ENCODE measurements at regions not wholly inside any gene's neighbourhood (a gene's known extent, or its start where the extent isn't known, plus 50 kb on each side); places are given as distances from the start of the nearest gene placed in this dataset.

- peak; percentile 99 for TF ChIP-seq MEF2D (CRISPR knock-in tag; IDR thresholded peaks at IDR 0.05)
- no peak for TF ChIP-seq NFE2L1 (CRISPR knock-in tag; IDR thresholded peaks at IDR 0.05; ENCODE audit: borderline replicate concordance)
- TF ChIP-seq FOSL2 (CRISPR knock-in tag; IDR thresholded peaks at IDR 0.05): no peak; the same call in 1 of the 2 replicates
- TF ChIP-seq, protein P1, sequence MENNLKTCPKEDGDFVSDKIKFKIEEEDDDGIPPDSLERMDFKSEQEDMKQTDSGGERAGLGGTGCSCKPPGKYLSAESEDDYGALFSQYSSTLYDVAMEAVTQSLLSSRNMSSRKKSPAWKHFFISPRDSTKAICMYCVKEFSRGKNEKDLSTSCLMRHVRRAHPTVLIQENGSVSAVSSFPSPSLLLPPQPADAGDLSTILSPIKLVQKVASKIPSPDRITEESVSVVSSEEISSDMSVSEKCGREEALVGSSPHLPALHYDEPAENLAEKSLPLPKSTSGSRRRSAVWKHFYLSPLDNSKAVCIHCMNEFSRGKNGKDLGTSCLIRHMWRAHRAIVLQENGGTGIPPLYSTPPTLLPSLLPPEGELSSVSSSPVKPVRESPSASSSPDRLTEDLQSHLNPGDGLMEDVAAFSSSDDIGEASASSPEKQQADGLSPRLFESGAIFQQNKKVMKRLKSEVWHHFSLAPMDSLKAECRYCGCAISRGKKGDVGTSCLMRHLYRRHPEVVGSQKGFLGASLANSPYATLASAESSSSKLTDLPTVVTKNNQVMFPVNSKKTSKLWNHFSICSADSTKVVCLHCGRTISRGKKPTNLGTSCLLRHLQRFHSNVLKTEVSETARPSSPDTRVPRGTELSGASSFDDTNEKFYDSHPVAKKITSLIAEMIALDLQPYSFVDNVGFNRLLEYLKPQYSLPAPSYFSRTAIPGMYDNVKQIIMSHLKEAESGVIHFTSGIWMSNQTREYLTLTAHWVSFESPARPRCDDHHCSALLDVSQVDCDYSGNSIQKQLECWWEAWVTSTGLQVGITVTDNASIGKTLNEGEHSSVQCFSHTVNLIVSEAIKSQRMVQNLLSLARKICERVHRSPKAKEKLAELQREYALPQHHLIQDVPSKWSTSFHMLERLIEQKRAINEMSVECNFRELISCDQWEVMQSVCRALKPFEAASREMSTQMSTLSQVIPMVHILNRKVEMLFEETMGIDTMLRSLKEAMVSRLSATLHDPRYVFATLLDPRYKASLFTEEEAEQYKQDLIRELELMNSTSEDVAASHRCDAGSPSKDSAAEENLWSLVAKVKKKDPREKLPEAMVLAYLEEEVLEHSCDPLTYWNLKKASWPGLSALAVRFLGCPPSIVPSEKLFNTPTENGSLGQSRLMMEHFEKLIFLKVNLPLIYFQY (CRISPR knock-in tag; IDR thresholded peaks at IDR 0.05; ENCODE audit: borderline replicate concordance): no peak
- TF ChIP-seq, protein P2, sequence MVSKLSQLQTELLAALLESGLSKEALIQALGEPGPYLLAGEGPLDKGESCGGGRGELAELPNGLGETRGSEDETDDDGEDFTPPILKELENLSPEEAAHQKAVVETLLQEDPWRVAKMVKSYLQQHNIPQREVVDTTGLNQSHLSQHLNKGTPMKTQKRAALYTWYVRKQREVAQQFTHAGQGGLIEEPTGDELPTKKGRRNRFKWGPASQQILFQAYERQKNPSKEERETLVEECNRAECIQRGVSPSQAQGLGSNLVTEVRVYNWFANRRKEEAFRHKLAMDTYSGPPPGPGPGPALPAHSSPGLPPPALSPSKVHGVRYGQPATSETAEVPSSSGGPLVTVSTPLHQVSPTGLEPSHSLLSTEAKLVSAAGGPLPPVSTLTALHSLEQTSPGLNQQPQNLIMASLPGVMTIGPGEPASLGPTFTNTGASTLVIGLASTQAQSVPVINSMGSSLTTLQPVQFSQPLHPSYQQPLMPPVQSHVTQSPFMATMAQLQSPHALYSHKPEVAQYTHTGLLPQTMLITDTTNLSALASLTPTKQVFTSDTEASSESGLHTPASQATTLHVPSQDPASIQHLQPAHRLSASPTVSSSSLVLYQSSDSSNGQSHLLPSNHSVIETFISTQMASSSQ (IDR thresholded peaks at IDR 0.05; ENCODE audit: low read depth): peak; percentile 94
- TF ChIP-seq, protein P2 (CRISPR knock-in tag; IDR thresholded peaks at IDR 0.05; ENCODE audit: borderline replicate concordance): peak; percentile 97
- peak; percentile 62; the same call in 1 of the 2 replicates for TF ChIP-seq ZSCAN31 (CRISPR knock-in tag; IDR thresholded peaks at IDR 0.05; ENCODE audit: low read depth)
- 0 out of 2 replicates have a peak, but pooled peaks have one; percentile 71 for TF ChIP-seq ZSCAN29 (CRISPR knock-in tag; conservative IDR thresholded peaks at IDR 0.05)
- TF ChIP-seq, protein P3, sequence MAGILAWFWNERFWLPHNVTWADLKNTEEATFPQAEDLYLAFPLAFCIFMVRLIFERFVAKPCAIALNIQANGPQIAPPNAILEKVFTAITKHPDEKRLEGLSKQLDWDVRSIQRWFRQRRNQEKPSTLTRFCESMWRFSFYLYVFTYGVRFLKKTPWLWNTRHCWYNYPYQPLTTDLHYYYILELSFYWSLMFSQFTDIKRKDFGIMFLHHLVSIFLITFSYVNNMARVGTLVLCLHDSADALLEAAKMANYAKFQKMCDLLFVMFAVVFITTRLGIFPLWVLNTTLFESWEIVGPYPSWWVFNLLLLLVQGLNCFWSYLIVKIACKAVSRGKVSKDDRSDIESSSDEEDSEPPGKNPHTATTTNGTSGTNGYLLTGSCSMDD (CRISPR knock-in tag; IDR thresholded peaks at IDR 0.05): no peak
- TF ChIP-seq, protein P4, sequence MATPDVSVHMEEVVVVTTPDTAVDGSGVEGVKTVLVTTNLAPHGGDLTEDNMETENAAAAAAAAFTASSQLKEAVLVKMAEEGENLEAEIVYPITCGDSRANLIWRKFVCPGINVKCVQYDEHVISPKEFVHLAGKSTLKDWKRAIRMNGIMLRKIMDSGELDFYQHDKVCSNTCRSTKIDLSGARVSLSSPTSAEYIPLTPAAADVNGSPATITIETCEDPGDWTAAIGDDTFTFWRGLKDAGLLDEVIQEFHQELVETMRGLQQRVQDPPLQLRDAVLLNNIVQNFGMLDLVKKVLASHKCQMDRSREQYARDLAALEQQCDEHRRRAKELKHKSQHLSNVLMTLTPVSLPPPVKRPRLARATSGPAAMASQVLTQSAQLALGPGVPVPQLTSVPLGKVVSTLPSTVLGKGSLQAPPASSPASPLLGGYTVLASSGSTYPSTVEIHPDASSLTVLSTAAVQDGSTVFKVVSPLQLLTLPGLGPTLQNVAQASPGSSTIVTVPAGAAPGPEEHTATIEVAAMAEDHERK (CRISPR knock-in tag; IDR thresholded peaks at IDR 0.05; ENCODE audit: low read depth): no peak
- peak; percentile 88 for TF ChIP-seq MIER3 (CRISPR knock-in tag; IDR thresholded peaks at IDR 0.05; ENCODE audit: borderline replicate concordance)
- peak; percentile 96 for TF ChIP-seq PPARG (CRISPR knock-in tag; conservative IDR thresholded peaks at IDR 0.05)
- TF ChIP-seq ZNF331 (CRISPR knock-in tag; IDR thresholded peaks at IDR 0.05): peak; percentile 95
Measured at GRCh38 chr2:193428336-193428818, 1233.6 kb upstream of the TMEFF2 start (continued).
